Activated naive CD8-positive, alpha-beta T cell treated with anti-CD3 and anti-CD28 coated beads, Interleukin-2, amount 50 U/mL, for 24 hours (primary cell): ENCODE measurements at regions not wholly inside any gene's neighbourhood (a gene's known extent, or its start where the extent isn't known, plus 50 kb on each side); places are given as distances from the start of the nearest gene placed in this dataset.
"Not testable (repeated sequence)": the region's sequence is repeated elsewhere in the genome, so short reads cannot be mapped to it uniquely, and the experiment has no call there.

ENCODE experiments used
- ATAC-seq: fragments of 150-1000 bp; cut with Tn5 transposase; one replicate; pipeline ENCODE4 v1.10.0; 2021
- DNase-seq: peaks from one replicate; pipeline ENCODE4 v3.0.0; 2021
- H3K27ac Mint-ChIP-seq: one replicate; pipeline ENCODE4 v1.8.0; 2021; ENCODE audit warnings: mild to moderate bottlenecking, mixed read lengths
- H3K27me3 Mint-ChIP-seq: one replicate; pipeline ENCODE4 v1.8.0; 2021; ENCODE audit warnings: mixed read lengths
- H3K36me3 Mint-ChIP-seq: one replicate; pipeline ENCODE4 v1.8.0; 2021; ENCODE audit warnings: low read depth, mixed read lengths
- H3K4me1 Mint-ChIP-seq: one replicate; pipeline ENCODE4 v1.8.0; 2021; ENCODE audit warnings: mixed read lengths
- H3K4me3 Mint-ChIP-seq: one replicate; pipeline ENCODE4 v1.8.0; 2021; ENCODE audit warnings: mild to moderate bottlenecking, moderate library complexity, mixed read lengths
- H3K9me3 Mint-ChIP-seq: one replicate; pipeline ENCODE4 v1.8.0; 2021; ENCODE audit warnings: mixed read lengths

DNA sequence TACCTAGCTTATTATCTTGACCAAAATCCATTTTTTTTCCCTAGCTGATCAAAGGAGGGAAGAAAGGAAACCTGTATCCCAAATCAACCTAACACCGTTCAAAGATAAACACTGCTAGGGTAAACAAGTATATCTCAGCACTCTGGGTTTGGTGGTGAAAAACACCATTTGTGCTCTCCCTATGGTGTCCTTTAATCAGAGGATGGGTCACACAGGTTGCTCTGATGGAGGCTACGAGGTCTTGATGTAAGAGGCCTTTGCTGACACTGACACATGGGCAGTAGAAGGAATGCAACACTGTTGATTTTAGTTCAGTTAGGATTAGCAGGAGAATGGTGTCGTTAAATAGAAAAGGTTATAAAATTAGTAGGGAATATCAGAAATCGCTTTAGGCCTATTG, 179.3 kb downstream of the HDGFL1 start:
- H3K27me3 Mint-ChIP-seq, result no peaks in the 10 kb centered on the region
- no peaks in the 10 kb centered on the region for H3K36me3 Mint-ChIP-seq
- H3K4me3 Mint-ChIP-seq, result no peak overlapping the region
- ATAC-seq (no peak), DNase-seq (no peak)
- no peaks in the 10 kb centered on the region for H3K4me1 Mint-ChIP-seq
- H3K9me3 Mint-ChIP-seq, result no peaks in the 10 kb centered on the region
- H3K27ac Mint-ChIP-seq, result no peak overlapping the region

- Mint-ChIP-seq H3K4me3 (no peak overlapping the region), H3K27me3 (no peaks in the 10 kb centered on the region), H3K36me3 (no peaks in the 10 kb centered on the region), H3K27ac (no peak overlapping the region), H3K4me1 (no peaks in the 10 kb centered on the region), H3K9me3 (no peaks in the 10 kb centered on the region)
- DNase-seq (no peak), ATAC-seq (no peak)
Measured at GRCh38 chr6:22749696-22750095, 180.3 kb downstream of the HDGFL1 start.

GRCh38 chr6:22751223-22751622, 181.9 kb downstream of the HDGFL1 start:
- Mint-ChIP-seq H3K4me1 (no peaks in the 10 kb centered on the region), H3K27ac (no peak overlapping the region), H3K36me3 (no peaks in the 10 kb centered on the region), H3K27me3 (no peaks in the 10 kb centered on the region), H3K9me3 (no peaks in the 10 kb centered on the region), H3K4me3 (no peak overlapping the region)
- ATAC-seq (no peak), DNase-seq (no peak)

DNA sequence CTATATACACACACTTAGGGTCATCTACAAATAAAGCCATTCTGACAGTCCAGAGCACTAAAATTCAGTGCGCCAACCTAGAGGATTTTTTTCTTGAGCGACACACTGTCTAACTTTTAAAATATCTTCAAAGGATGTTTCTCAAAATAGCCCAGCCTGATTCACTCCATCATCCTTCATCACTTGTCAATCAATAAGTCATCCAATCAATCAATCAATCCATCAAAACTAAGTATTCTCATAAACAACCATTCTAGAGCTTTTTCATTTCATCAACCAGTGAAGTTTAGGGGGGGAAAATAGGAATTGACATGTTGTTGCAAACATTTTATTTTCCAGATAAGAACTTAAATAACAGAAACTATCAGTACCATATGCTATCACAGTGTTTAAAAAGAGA, 183.2 kb downstream of the HDGFL1 start:
- no peak overlapping the region for H3K27ac Mint-ChIP-seq
- H3K4me3 Mint-ChIP-seq, result no peak overlapping the region
- H3K4me1 Mint-ChIP-seq, result no peaks in the 10 kb centered on the region
- no peaks in the 10 kb centered on the region for H3K36me3 Mint-ChIP-seq
- H3K9me3 Mint-ChIP-seq, result no peaks in the 10 kb centered on the region
- DNase-seq, result no peak
- no peaks in the 10 kb centered on the region for H3K27me3 Mint-ChIP-seq
- ATAC-seq, result no peak

GRCh38 chr6:22754061-22754460, 184.7 kb downstream of the HDGFL1 start:
- Mint-ChIP-seq H3K4me3 (no peak overlapping the region), H3K27ac (no peak overlapping the region), H3K9me3 (no peaks in the 10 kb centered on the region), H3K36me3 (no peaks in the 10 kb centered on the region), H3K4me1 (no peaks in the 10 kb centered on the region), H3K27me3 (no peaks in the 10 kb centered on the region)
- ATAC-seq (no peak), DNase-seq (no peak)

GRCh38 chr6:22755605-22756004, 186.2 kb downstream of the HDGFL1 start:
- Mint-ChIP-seq H3K27ac (no peak overlapping the region), H3K36me3 (no peaks in the 10 kb centered on the region), H3K4me3 (no peak overlapping the region), H3K4me1 (no peaks in the 10 kb centered on the region), H3K9me3 (no peaks in the 10 kb centered on the region), H3K27me3 (no peaks in the 10 kb centered on the region)
- DNase-seq (no peak), ATAC-seq (no peak)

DNA sequence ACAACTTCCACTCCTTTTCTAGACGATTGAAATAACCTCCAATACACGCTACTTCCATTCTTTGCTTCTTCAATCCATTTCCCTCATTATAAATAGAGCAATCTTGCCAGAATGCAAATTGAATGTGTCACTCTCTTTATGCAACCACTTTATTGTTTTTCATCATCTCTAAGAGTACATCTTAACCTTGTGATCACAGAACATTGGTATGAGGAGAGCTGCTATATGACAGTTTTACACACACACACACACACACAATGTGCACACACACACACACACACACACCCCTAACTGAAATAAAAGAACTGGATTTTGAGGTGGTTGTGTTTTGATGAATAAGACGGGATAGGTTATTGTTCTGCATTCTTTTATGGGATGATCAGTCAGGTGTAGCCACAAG, 187.0 kb downstream of the HDGFL1 start:
- DNase-seq (no peak), ATAC-seq (no peak)
- no peak overlapping the region for H3K27ac Mint-ChIP-seq
- no peaks in the 10 kb centered on the region for H3K27me3 Mint-ChIP-seq
- no peaks in the 10 kb centered on the region for H3K36me3 Mint-ChIP-seq
- no peak overlapping the region for H3K4me3 Mint-ChIP-seq
- no peaks in the 10 kb centered on the region for H3K4me1 Mint-ChIP-seq
- H3K9me3 Mint-ChIP-seq, result no peaks in the 10 kb centered on the region

DNA sequence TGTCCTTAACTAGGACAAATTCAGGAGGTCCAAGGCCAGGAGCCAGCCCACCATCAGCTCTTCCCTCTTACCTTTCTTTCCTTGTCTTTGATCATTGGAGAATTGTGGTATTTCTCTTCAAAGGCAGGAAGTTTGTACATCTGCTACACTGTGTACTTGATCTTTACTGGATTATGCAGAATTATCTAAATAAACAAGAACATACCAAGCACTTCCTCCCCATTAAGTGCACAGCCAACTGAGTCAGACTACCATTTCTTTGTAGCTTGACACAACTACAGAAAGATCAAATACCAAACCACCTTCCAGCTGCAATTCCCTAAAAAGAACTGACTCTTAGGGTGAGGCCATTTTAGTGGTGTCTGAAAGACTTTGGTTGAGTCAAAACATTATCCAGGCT, 195.1 kb downstream of the HDGFL1 start:
- peaks cover 4% of the 10 kb centered on the region for H3K9me3 Mint-ChIP-seq
- H3K4me1 Mint-ChIP-seq, result no peaks in the 10 kb centered on the region
- DNase-seq (no peak), ATAC-seq (no peak)
- no peak overlapping the region for H3K27ac Mint-ChIP-seq
- no peaks in the 10 kb centered on the region for H3K27me3 Mint-ChIP-seq
- no peak overlapping the region for H3K4me3 Mint-ChIP-seq
- no peaks in the 10 kb centered on the region for H3K36me3 Mint-ChIP-seq

DNA sequence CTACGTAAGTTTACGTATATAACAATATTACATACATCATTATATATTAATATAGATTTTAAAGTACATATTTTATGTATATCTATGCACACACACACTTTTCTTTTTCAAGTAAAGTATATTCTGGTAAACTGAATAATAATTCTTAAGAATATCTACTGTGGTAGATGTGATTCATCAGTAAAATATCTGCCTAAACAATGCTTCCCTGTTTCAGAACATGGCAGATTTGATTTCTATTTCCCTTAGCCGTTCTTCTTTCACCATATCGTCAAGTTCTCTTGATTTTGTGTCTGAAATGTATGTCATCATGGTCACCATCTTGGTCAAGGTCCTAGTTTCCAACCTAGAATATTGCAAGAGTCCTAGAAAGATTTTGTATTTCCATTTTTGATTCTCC, 195.6 kb downstream of the HDGFL1 start:
- Mint-ChIP-seq H3K27ac (no peak overlapping the region), H3K27me3 (no peaks in the 10 kb centered on the region), H3K9me3 (peaks cover 4% of the 10 kb centered on the region), H3K4me1 (no peaks in the 10 kb centered on the region), H3K4me3 (no peak overlapping the region), H3K36me3 (no peaks in the 10 kb centered on the region)
- DNase-seq (no peak), ATAC-seq (no peak)

GRCh38 chr6:22766979-22767378, 197.6 kb downstream of the HDGFL1 start:
- Mint-ChIP-seq H3K9me3 (peaks cover 8% of the 10 kb centered on the region), H3K4me1 (no peaks in the 10 kb centered on the region), H3K27me3 (no peaks in the 10 kb centered on the region), H3K36me3 (no peaks in the 10 kb centered on the region), H3K4me3 (no peak overlapping the region), H3K27ac (no peak overlapping the region)
- DNase-seq (no peak), ATAC-seq (no peak)

GRCh38 chr6:22770054-22770453, 200.7 kb downstream of the HDGFL1 start:
- Mint-ChIP-seq H3K4me1 (no peaks in the 10 kb centered on the region), H3K4me3 (no peak overlapping the region), H3K9me3 (peaks cover 8% of the 10 kb centered on the region), H3K27me3 (no peaks in the 10 kb centered on the region), H3K36me3 (no peaks in the 10 kb centered on the region), H3K27ac (no peak overlapping the region)
- no peak for DNase-seq
- no peak for ATAC-seq

DNA sequence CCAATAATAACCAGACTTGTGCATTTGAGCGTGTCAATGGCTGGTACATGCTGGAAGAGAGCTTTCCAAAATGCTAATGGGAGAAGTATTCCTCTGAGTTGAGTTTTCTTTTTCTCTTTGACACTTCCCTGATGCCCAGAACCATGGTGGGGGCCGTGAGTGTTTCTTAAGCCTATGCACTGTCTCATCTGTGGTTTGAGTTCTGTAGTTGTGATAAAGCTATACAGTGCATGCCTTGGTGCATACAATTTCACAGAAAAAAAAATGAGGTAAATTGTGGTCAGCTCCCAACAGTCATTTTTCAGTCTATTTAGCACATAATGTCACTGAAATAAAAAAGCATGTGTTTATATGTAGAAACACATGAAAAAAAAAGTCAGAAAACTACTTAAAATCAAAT, 204.8 kb downstream of the HDGFL1 start:
- ATAC-seq (no peak), DNase-seq (no peak)
- peaks cover 16% of the 10 kb centered on the region for H3K9me3 Mint-ChIP-seq
- no peak overlapping the region for H3K4me3 Mint-ChIP-seq
- H3K36me3 Mint-ChIP-seq, result no peaks in the 10 kb centered on the region
- H3K27ac Mint-ChIP-seq, result no peak overlapping the region
- no peaks in the 10 kb centered on the region for H3K27me3 Mint-ChIP-seq
- H3K4me1 Mint-ChIP-seq, result no peaks in the 10 kb centered on the region

- not testable (repeated sequence) for DNase-seq, ATAC-seq, H3K4me3 Mint-ChIP-seq, H3K4me1 Mint-ChIP-seq, H3K27me3 Mint-ChIP-seq, H3K36me3 Mint-ChIP-seq, H3K27ac Mint-ChIP-seq
- peaks cover 22% of the 10 kb centered on the region for H3K9me3 Mint-ChIP-seq
Measured at GRCh38 chr6:22778438-22778837, 209.1 kb downstream of the HDGFL1 start.

GRCh38 chr6:22779062-22779461, 209.7 kb downstream of the HDGFL1 start:
- Mint-ChIP-seq H3K9me3 (peaks cover 23% of the 10 kb centered on the region), H3K4me3 (no peak overlapping the region), H3K27me3 (no peaks in the 10 kb centered on the region), H3K27ac (no peak overlapping the region), H3K36me3 (no peaks in the 10 kb centered on the region), H3K4me1 (no peaks in the 10 kb centered on the region)
- no peak for DNase-seq
- ATAC-seq, result no peak

DNA sequence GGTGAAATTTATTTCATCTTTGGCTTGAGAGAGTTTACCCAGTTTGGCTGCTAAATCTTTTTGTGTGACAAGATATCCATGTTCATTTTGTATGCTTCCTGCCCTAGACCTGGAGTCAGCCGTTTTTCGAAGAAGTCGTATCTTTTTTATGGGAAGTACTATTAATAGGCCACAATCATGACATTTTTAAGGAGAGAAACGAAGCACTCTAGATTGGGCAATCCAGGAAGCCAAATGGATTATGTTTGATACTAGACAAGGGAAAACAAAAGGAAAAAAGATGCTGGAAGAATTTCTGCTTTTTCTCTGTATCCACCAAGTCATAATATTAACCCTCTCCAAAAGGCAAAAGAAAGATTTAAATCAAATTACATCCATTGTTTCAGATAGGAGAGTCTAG, 214.6 kb downstream of the HDGFL1 start:
- no peaks in the 10 kb centered on the region for H3K27me3 Mint-ChIP-seq
- ATAC-seq (no peak), DNase-seq (no peak)
- H3K4me1 Mint-ChIP-seq, result no peaks in the 10 kb centered on the region
- H3K27ac Mint-ChIP-seq, result no peak overlapping the region
- no peaks in the 10 kb centered on the region for H3K36me3 Mint-ChIP-seq
- peaks cover 10% of the 10 kb centered on the region for H3K9me3 Mint-ChIP-seq
- H3K4me3 Mint-ChIP-seq, result no peak overlapping the region

GRCh38 chr6:22784601-22785410, 215.4 kb downstream of the HDGFL1 start:
- Mint-ChIP-seq H3K4me1 (no peaks in the 10 kb centered on the region), H3K9me3 (peaks cover 6% of the 10 kb centered on the region), H3K36me3 (no peaks in the 10 kb centered on the region), H3K27me3 (no peaks in the 10 kb centered on the region), H3K27ac (no peak overlapping the region), H3K4me3 (no peak overlapping the region)
- ATAC-seq, result no peak
- no peak for DNase-seq
